ENCODE measurements at regions not wholly inside any gene's neighbourhood (a gene's known extent, or its start where the extent isn't known, plus 50 kb on each side); places are given as distances from the start of the nearest gene placed in this dataset.

DNA sequence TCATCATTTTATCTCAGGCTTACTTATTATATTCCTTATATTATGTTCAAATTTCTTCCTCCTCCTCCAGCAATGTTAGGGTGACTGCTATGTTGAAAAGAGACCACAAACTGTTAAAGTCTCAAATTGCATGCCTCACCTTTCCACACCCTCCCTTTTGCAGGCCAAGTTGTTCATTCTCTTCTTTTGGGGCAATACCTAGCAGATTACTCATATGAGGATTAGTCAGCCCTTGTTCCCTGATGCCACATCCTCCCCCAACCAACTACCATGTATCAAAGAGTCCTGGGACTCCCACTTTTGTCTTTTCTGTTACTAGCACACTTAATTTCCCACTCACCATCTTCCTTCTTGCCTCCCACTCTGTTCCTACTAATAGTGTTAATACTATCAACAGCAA, 434.7 kb downstream of the BCKDHB start:
- H3K36me3 ChIP-seq (ENCODE audit: control insufficient read depth in 1 of 2, insufficient read depth in 2 of 2, low read length in 2 of 2), result no peaks in the 10 kb centered on the region
- H3K9me3 ChIP-seq (ENCODE audit: control insufficient read depth in 1 of 2, low read length in 2 of 2), result peaks cover 0 to under 1% of the 10 kb centered on the region in 2 donors
- no peak overlapping the region for H3K27ac ChIP-seq (ENCODE audit: low read length)
- no peaks in the 10 kb centered on the region for H3K27me3 ChIP-seq (ENCODE audit: low read depth, low read length)
- H3K4me3 ChIP-seq (ENCODE audit: low read depth in 1 of 2, low read length in 2 of 2), result no peak overlapping the region
- H3K4me1 ChIP-seq (ENCODE audit: control insufficient read depth in 1 of 2, insufficient read depth in 2 of 2, low read length in 2 of 2), result peaks cover 0 to 4% of the 10 kb centered on the region in 2 donors

DNA sequence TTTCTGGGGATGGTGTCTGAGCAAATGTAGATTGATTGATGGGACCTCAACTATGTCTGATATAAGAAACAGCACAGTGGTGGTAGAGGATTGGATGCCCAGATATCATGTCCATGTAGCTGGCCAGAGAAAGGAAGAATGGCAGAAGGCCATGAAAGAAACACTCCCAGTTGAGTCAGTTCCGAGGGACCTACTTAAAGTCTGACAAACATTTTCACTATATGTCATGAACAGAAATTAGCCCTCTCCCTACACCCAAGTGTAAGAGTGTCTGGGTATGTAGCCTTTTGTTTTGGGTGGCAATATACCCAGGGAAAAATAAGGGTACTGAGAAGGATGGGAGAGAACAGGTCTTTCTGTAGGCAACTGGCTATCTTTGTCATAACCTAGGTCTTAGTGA, 434.2 kb downstream of the BCKDHB start:
- Histone ChIP-seq H3K27me3 (ENCODE audit: low read depth, low read length) (no peaks in the 10 kb centered on the region), H3K27ac (ENCODE audit: low read length) (no peak overlapping the region), H3K4me3 (ENCODE audit: low read depth in 1 of 2, low read length in 2 of 2) (no peak overlapping the region), H3K36me3 (ENCODE audit: control insufficient read depth in 1 of 2, insufficient read depth in 2 of 2, low read length in 2 of 2) (no peaks in the 10 kb centered on the region), H3K4me1 (ENCODE audit: control insufficient read depth in 1 of 2, insufficient read depth in 2 of 2, low read length in 2 of 2) (peaks cover 0 to 4% of the 10 kb centered on the region in 2 donors), H3K9me3 (ENCODE audit: control insufficient read depth in 1 of 2, low read length in 2 of 2) (peaks cover 0 to 4% of the 10 kb centered on the region in 2 donors)

DNA sequence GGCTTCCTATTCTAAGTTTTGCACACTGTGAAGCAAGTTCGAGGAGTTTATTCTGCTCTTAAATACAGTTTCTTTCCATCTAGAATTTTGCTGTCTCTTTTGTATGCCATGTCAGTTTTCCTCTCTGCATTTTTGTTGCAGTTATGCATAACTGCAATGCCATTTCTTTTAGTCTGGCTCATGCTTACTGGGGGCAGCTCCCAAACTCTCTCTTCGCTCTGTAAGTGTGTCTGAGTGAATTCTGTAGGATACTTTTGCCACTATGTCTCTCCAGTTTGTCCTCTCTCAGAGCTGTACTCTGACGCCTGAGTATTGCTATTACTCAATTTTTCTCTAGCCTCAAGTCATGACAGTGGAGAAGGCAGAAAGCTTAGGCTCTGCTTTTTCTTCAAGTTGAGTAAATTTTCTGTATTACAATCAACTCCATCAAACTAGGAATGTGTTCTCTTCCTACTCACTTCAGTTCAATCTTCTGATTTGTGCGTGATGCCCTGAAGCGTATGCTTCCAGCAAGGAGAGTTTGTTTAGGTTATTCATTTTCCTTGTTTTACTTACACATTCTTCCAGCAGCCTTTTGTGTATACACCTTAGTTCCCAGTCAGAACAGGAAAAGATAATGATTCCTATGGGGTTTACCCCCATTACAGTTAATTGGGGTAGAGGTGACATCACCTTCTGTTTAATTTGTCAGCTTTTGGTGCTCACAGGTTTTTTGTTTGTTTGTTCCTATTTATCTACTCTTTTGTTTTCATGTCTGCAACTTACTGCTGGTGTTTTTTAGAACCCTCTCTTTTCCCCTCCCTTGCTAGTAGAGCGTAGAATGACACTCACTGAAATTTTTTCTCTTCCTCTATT, 430.9 kb downstream of the BCKDHB start:
- H3K4me1 ChIP-seq (ENCODE audit: control insufficient read depth in 1 of 2, insufficient read depth in 2 of 2, low read length in 2 of 2), result peaks cover 0 to 4% of the 10 kb centered on the region in 2 donors
- peaks cover 4 to 8% of the 10 kb centered on the region in 2 donors for H3K9me3 ChIP-seq (ENCODE audit: control insufficient read depth in 1 of 2, low read length in 2 of 2)
- H3K4me3 ChIP-seq (ENCODE audit: low read depth in 1 of 2, low read length in 2 of 2), result no peak overlapping the region
- H3K27ac ChIP-seq (ENCODE audit: low read length), result no peak overlapping the region
- no peaks in the 10 kb centered on the region for H3K27me3 ChIP-seq (ENCODE audit: low read depth, low read length)
- H3K36me3 ChIP-seq (ENCODE audit: control insufficient read depth in 1 of 2, insufficient read depth in 2 of 2, low read length in 2 of 2), result no peaks in the 10 kb centered on the region

DNA sequence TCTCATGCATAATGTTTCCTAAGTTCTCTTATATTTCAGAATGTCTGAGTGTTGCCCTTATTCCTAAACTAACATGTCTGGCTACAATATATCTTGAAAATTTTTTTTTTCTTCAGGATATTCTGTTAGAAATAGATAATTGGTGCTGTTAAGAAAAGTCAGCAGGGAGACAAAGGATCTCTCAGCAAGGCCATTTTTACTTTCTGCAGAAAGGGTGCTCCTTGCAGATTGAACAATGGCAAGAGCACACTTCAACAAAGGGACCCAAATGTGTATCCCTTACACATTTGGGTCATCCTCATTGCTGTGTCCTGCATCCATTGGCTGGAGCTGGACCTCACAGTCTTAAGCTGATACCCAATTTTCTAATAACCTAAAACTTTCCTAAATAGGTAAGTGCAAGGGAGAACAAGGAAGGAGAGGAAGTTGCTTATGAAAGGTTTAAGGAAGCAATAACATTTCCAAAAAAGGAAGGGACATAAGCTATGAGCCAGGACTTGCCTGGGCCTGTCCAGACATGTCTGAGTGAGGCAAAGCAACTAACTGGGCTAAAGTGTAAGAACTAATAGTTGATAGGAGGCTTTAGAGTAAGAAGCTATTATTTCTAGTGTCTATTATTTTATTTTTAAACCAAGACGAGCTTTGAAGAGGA, 429.6 kb downstream of the BCKDHB start:
- H3K9me3 ChIP-seq (ENCODE audit: control insufficient read depth in 1 of 2, low read length in 2 of 2), result peaks cover 4 to 8% of the 10 kb centered on the region in 2 donors
- H3K27ac ChIP-seq (ENCODE audit: low read length), result no peak overlapping the region
- peaks cover 0 to 4% of the 10 kb centered on the region in 2 donors for H3K4me1 ChIP-seq (ENCODE audit: control insufficient read depth in 1 of 2, insufficient read depth in 2 of 2, low read length in 2 of 2)
- H3K27me3 ChIP-seq (ENCODE audit: low read depth, low read length), result no peaks in the 10 kb centered on the region
- H3K36me3 ChIP-seq (ENCODE audit: control insufficient read depth in 1 of 2, insufficient read depth in 2 of 2, low read length in 2 of 2), result no peaks in the 10 kb centered on the region
- no peak overlapping the region for H3K4me3 ChIP-seq (ENCODE audit: low read depth in 1 of 2, low read length in 2 of 2)

DNA sequence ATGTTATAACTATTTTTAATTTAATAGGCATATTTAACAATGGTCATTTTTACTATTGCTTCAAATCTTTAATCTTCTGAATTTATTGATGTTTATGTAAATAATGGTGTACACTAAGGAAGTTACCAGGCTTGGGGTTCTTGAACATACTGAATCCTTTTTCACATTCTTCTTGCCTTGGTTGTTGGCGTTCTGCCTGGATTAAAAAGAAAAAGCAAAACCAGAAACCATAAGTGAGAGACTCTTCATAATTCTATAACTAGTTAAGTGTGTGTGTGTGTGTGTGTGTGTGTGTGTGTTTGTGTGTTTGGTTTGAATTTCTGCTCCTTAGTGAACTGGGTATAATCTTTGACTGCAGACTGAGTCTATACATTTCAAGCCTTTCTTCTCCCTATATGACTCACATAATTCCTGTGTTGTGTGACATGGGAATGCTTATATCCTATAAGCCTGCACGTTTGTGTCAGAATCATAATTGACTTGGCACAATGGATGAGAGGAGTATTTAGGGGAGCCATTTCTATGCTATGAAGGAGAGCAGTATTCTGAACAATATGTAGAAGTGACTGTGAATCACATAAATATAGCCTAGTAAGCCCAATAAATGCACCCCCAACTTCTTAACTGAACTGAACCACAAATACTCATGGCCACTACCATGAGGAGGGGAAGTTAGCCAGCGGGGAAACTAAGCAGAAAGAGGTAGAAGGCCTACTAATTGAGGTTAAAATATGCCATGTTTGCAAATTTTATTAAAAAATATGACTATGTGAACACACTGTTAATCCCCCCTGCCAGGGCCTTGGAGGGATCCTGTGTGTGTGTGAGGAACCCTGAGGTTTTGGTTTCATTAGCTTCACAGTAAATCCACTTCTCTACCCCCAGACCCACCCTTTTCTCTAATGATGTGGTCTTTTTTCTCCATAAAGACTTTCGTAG, 425.5 kb downstream of the BCKDHB start:
- Histone ChIP-seq H3K4me1 (ENCODE audit: control insufficient read depth in 1 of 2, insufficient read depth in 2 of 2, low read length in 2 of 2) (peaks cover 0 to 2% of the 10 kb centered on the region in 2 donors), H3K27me3 (ENCODE audit: low read depth, low read length) (no peaks in the 10 kb centered on the region), H3K4me3 (ENCODE audit: low read depth in 1 of 2, low read length in 2 of 2) (no peak overlapping the region), H3K27ac (ENCODE audit: low read length) (no peak overlapping the region), H3K9me3 (ENCODE audit: control insufficient read depth in 1 of 2, low read length in 2 of 2) (peaks cover 4 to 8% of the 10 kb centered on the region in 2 donors), H3K36me3 (ENCODE audit: control insufficient read depth in 1 of 2, insufficient read depth in 2 of 2, low read length in 2 of 2) (no peaks in the 10 kb centered on the region)

DNA sequence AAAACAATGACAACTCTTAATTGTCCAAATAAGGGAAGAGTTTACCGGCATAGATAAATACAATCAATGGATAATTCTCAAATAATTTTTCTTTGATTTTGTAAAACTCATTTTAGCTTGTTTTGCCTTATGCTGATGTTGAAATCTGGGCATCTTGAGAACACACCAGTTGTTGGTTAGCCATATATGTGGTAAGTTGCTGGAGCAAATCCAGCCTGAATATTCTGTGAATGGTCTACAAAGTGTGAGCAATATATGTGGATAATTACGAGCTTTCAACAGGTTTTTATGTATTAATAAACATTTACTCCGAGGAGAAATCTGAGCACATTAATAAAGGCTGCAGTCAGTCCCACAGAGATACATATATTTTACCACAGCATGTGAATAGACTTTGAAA, 423.6 kb downstream of the BCKDHB start:
- Histone ChIP-seq H3K9me3 (ENCODE audit: control insufficient read depth in 1 of 2, low read length in 2 of 2) (peaks cover under 1% of the 10 kb centered on the region in 2 donors), H3K4me3 (ENCODE audit: low read depth in 1 of 2, low read length in 2 of 2) (no peak overlapping the region), H3K36me3 (ENCODE audit: control insufficient read depth in 1 of 2, insufficient read depth in 2 of 2, low read length in 2 of 2) (no peaks in the 10 kb centered on the region), H3K27ac (ENCODE audit: low read length) (no peak overlapping the region), H3K4me1 (ENCODE audit: control insufficient read depth in 1 of 2, insufficient read depth in 2 of 2, low read length in 2 of 2) (no peaks in the 10 kb centered on the region), H3K27me3 (ENCODE audit: low read depth, low read length) (no peaks in the 10 kb centered on the region)

DNA sequence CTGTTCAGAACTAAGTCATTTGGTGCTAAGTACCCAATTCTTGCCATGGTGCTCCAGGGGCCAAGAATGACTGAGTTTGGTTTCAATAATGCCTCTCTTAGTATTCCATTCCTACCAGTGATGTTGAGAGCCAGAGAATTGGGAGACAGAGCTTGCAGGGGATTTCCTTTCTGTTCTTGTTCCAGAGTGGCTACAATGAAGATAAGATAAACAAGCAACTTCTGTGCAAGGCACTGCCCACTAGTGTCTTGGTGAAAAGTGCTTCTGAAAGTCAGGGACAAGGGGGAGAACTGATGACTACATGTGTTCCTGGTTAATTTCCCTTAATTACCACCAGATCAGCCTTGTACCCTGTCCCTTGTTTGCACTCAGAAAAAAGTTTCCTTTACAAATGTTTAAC, 421.6 kb downstream of the BCKDHB start:
- H3K9me3 ChIP-seq (ENCODE audit: control insufficient read depth in 1 of 2, low read length in 2 of 2), result no peaks in the 10 kb centered on the region
- H3K27ac ChIP-seq (ENCODE audit: low read length), result no peak overlapping the region
- no peaks in the 10 kb centered on the region for H3K36me3 ChIP-seq (ENCODE audit: control insufficient read depth in 1 of 2, insufficient read depth in 2 of 2, low read length in 2 of 2)
- H3K27me3 ChIP-seq (ENCODE audit: low read depth, low read length), result no peaks in the 10 kb centered on the region
- peaks cover 0 to 10% of the 10 kb centered on the region in 2 donors for H3K4me1 ChIP-seq (ENCODE audit: control insufficient read depth in 1 of 2, insufficient read depth in 2 of 2, low read length in 2 of 2)
- no peak overlapping the region for H3K4me3 ChIP-seq (ENCODE audit: low read depth in 1 of 2, low read length in 2 of 2)

DNA sequence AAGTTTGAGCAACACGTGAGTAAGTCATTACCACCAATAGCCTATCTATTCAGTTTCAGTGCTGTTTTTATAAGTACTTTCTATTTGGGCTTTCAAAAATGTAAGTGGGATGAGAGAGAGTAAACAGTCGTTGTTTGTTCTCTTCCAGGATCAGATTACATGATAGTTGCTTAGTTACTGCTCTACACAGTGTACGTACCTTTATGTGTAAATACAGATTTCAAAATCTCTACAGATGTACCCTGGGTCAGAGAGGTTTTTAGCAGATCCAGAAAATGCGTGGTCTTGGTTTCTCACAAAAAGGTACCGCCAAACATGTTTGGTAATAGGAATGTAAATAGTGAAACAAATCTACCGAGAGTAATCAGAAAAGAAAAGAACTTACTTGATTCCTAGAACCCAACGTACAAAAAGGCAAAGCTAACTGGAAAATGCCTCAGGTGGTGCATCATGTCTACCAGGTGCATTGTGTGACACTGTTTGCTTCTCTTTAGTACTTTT, 421.1 kb downstream of the BCKDHB start:
- Histone ChIP-seq H3K9me3 (ENCODE audit: control insufficient read depth in 1 of 2, low read length in 2 of 2) (no peaks in the 10 kb centered on the region), H3K4me3 (ENCODE audit: low read depth in 1 of 2, low read length in 2 of 2) (no peak overlapping the region), H3K36me3 (ENCODE audit: control insufficient read depth in 1 of 2, insufficient read depth in 2 of 2, low read length in 2 of 2) (no peaks in the 10 kb centered on the region), H3K4me1 (ENCODE audit: control insufficient read depth in 1 of 2, insufficient read depth in 2 of 2, low read length in 2 of 2) (peaks cover 0 to 10% of the 10 kb centered on the region in 2 donors), H3K27me3 (ENCODE audit: low read depth, low read length) (no peaks in the 10 kb centered on the region), H3K27ac (ENCODE audit: low read length) (no peak overlapping the region)

DNA sequence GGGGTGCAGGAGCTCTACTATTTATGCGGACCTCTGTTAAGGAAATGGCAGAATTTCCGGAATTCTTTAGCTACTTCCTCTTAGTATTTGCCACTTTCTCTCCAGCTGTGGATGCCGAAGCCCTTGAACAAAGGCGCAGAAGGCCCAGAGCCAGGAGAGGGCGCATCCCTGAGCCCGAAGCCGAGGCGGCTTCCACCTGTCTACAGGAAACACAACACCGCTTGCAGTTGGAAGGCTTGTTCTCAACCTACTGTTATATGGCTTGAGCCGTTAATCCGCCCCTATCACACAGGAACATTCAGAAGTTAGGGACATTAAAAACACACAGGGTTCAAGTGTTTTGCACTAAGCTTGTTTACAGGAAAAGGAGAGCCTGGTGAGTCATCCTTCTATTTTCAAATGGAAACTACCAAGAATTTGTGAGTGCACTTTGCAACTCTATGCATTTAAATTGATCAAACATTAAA, 417.1 kb downstream of the BCKDHB start:
- H3K4me3 ChIP-seq (ENCODE audit: low read depth in 1 of 2, low read length in 2 of 2), result peak overlapping the region in 1 of 2 donors; percentile 44
- H3K9me3 ChIP-seq (ENCODE audit: control insufficient read depth in 1 of 2, low read length in 2 of 2), result no peaks in the 10 kb centered on the region
- no peaks in the 10 kb centered on the region for H3K36me3 ChIP-seq (ENCODE audit: control insufficient read depth in 1 of 2, insufficient read depth in 2 of 2, low read length in 2 of 2)
- H3K27me3 ChIP-seq (ENCODE audit: low read depth, low read length), result no peaks in the 10 kb centered on the region
- no peak overlapping the region for H3K27ac ChIP-seq (ENCODE audit: low read length)
- H3K4me1 ChIP-seq (ENCODE audit: control insufficient read depth in 1 of 2, insufficient read depth in 2 of 2, low read length in 2 of 2), result peaks cover 0 to 20% of the 10 kb centered on the region in 2 donors

DNA sequence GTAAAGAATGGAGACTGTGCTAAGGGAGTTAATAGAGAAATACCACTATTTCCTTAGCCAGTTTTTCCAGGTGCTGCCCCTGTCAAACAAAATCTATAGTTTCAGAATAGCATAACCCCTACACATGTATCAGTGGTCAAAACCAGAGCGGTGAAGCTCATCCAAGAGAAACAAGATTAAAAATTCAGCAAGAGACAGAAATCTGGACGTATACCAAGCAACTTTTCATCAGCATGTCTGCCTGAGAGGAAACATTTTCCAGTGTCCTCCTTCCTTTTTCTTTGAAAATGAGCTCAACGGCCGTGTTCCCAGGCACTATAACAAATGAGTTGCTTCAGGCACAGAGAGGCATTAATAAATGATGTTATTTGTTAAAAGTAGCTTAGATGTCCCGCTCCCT, 416.5 kb downstream of the BCKDHB start:
- peaks cover 0 to 20% of the 10 kb centered on the region in 2 donors for H3K4me1 ChIP-seq (ENCODE audit: control insufficient read depth in 1 of 2, insufficient read depth in 2 of 2, low read length in 2 of 2)
- H3K27ac ChIP-seq (ENCODE audit: low read length), result no peak overlapping the region
- H3K36me3 ChIP-seq (ENCODE audit: control insufficient read depth in 1 of 2, insufficient read depth in 2 of 2, low read length in 2 of 2), result no peaks in the 10 kb centered on the region
- no peaks in the 10 kb centered on the region for H3K9me3 ChIP-seq (ENCODE audit: control insufficient read depth in 1 of 2, low read length in 2 of 2)
- no peaks in the 10 kb centered on the region for H3K27me3 ChIP-seq (ENCODE audit: low read depth, low read length)
- peak overlapping the region in 1 of 2 donors; percentile 44 for H3K4me3 ChIP-seq (ENCODE audit: low read depth in 1 of 2, low read length in 2 of 2)

All from muscle layer of duodenum (tissue), 2 donors.